ENCODE measurements at regions not wholly inside any gene's neighbourhood (a gene's known extent, or its start where the extent isn't known, plus 50 kb on each side); places are given as distances from the start of the nearest gene placed in this dataset.

DNA sequence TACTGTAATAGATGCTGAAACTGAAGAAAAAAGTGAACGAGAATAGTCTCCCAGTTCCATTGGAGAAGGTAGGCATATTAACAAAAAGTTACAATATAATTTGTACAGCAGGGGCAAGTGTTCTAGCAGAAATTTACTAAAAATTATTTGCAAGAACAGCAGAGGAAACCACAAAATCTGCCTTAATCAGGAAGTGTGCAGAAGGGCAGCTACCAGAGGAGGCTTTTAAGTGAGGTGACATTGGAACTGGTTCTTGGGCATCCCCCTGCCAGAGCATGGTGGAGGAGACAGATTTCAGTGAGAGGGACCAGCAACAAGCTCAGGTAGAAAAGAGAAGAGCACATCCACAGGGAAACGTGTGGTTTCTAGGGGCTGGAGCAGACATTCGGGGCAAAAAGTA, 279.3 kb upstream of the CAMK1G start:
- no peak for TF ChIP-seq POLR2AphosphoS5 (IDR thresholded peaks at IDR 0.05; ENCODE audit: low read depth, low read length)
- TF ChIP-seq CTCF (IDR thresholded peaks at IDR 0.05) = no peak
- no peak for TF ChIP-seq REST (IDR thresholded peaks at IDR 0.05; ENCODE audit: insufficient read depth in 1 of 2, low read depth in 2 of 2, low read length in 1 of 2)
- TF ChIP-seq TCF7L2 (IDR thresholded peaks at IDR 0.05; ENCODE audit: low read depth, low read length) = no peak
